ENCODE measurements at regions not wholly inside any gene's neighbourhood (a gene's known extent, or its start where the extent isn't known, plus 50 kb on each side); places are given as distances from the start of the nearest gene placed in this dataset.

- no peak overlapping the region for H3K4me3 ChIP-seq
- no peak for ATAC-seq
- H3K9me3 ChIP-seq: no peaks in the 10 kb centered on the region
- H3K27ac ChIP-seq: no peak overlapping the region
- TF ChIP-seq POLR2A (IDR thresholded peaks at IDR 0.05) (no peak), CTCF (IDR thresholded peaks at IDR 0.05) (no peak)
- no peaks in the 10 kb centered on the region for H3K27me3 ChIP-seq
- no peaks in the 10 kb centered on the region for H3K36me3 ChIP-seq
- WGBS (ENCODE audit: insufficient coverage, low coverage, low lambda C conversion rate, missing lambda C conversion rate): 39% methylated on average over 8 of the region's 8 CpGs
- no peaks in the 10 kb centered on the region for H3K4me1 ChIP-seq
- intact Hi-C loops (cut with DNase I): no loop called here
- peak in 1 of 3 donors; percentile 24 for DNase-seq
These were observed 62.4 kb upstream of the MARCHF10 start for GRCh38 chr17:62870552-62870971.

GRCh38 chr17:62870030-62870541 is 62.0 kb upstream of the MARCHF10 start:
- DNase-seq (peak in 1 of 3 donors; percentile 5), ATAC-seq (no peak)
- H3K27ac ChIP-seq: no peak overlapping the region
- intact Hi-C loops (cut with DNase I): no loop called here
- no peaks in the 10 kb centered on the region for H3K36me3 ChIP-seq
- TF ChIP-seq CTCF (IDR thresholded peaks at IDR 0.05): no peak
- 39% methylated on average over 5 of the region's 5 CpGs for WGBS (ENCODE audit: insufficient coverage, low coverage, low lambda C conversion rate, missing lambda C conversion rate)
- no peaks in the 10 kb centered on the region for H3K4me1 ChIP-seq
- no peaks in the 10 kb centered on the region for H3K27me3 ChIP-seq
- no peaks in the 10 kb centered on the region for H3K9me3 ChIP-seq
- no peak overlapping the region for H3K4me3 ChIP-seq

GRCh38 chr17:62868723-62869122 is 60.6 kb upstream of the MARCHF10 start:
- DNase-seq (peak in 1 of 3 donors; percentile 26), ATAC-seq (no peak)
- intact Hi-C loops (cut with DNase I): no loop called here
- TF ChIP-seq CTCF (IDR thresholded peaks at IDR 0.05) (no peak), POLR2A (IDR thresholded peaks at IDR 0.05) (no peak)
- H3K9me3 ChIP-seq: no peaks in the 10 kb centered on the region
- WGBS (ENCODE audit: insufficient coverage, low coverage, low lambda C conversion rate, missing lambda C conversion rate): 40% methylated on average over 2 of the region's 2 CpGs
- no peak overlapping the region for H3K27ac ChIP-seq
- no peaks in the 10 kb centered on the region for H3K36me3 ChIP-seq
- no peaks in the 10 kb centered on the region for H3K4me1 ChIP-seq
- H3K4me3 ChIP-seq: no peak overlapping the region
- H3K27me3 ChIP-seq: no peaks in the 10 kb centered on the region

GRCh38 chr17:62868008-62868407 is 59.9 kb upstream of the MARCHF10 start:
- ATAC-seq: no peak
- 63% methylated on average over 4 of the region's 4 CpGs for WGBS (ENCODE audit: insufficient coverage, low coverage, low lambda C conversion rate, missing lambda C conversion rate)
- Histone ChIP-seq H3K27ac (no peak overlapping the region), H3K36me3 (no peaks in the 10 kb centered on the region), H3K4me3 (no peak overlapping the region), H3K27me3 (no peaks in the 10 kb centered on the region), H3K9me3 (no peaks in the 10 kb centered on the region), H3K4me1 (no peaks in the 10 kb centered on the region)
- DNase-seq: no peak
- TF ChIP-seq POLR2A (IDR thresholded peaks at IDR 0.05) (no peak), CTCF (IDR thresholded peaks at IDR 0.05) (no peak)
- intact Hi-C loops (cut with DNase I): no loop called here

- H3K27ac ChIP-seq: no peak overlapping the region
- H3K27me3 ChIP-seq: no peaks in the 10 kb centered on the region
- ATAC-seq (no peak), DNase-seq (peak in 1 of 3 donors; percentile 2)
- WGBS (ENCODE audit: insufficient coverage, low coverage, low lambda C conversion rate, missing lambda C conversion rate): 62% methylated on average over 4 of the region's 5 CpGs
- H3K4me1 ChIP-seq: no peaks in the 10 kb centered on the region
- H3K4me3 ChIP-seq: no peak overlapping the region
- intact Hi-C loops (cut with DNase I): no loop called here
- TF ChIP-seq POLR2A (IDR thresholded peaks at IDR 0.05): no peak
- no peak for TF ChIP-seq CTCF (IDR thresholded peaks at IDR 0.05)
- H3K9me3 ChIP-seq: no peaks in the 10 kb centered on the region
- H3K36me3 ChIP-seq: no peaks in the 10 kb centered on the region
These were observed 59.2 kb upstream of the MARCHF10 start for GRCh38 chr17:62867303-62867702.
